GM12878 (cell line): ENCODE measurements at regions not wholly inside any gene's neighbourhood (a gene's known extent, or its start where the extent isn't known, plus 50 kb on each side); places are given as distances from the start of the nearest gene placed in this dataset.

Source experiments
- BRCA1 ChIP-seq: IDR thresholded peaks from 2 replicates; pipeline ENCODE4 v1.6.1; 2011; ENCODE audit warnings: low read depth, low read length, improper control_type of control experiment
- CTCF ChIP-seq, 3 experiments: IDR thresholded peaks in 2 of 3; conservative IDR thresholded peaks in 1 of 3; 2 replicates each; pipeline ENCODE4 v1.5.1; 2011; ENCODE audit warnings: low read depth in 3 of 3, low read length in 3 of 3, mild to moderate bottlenecking in 3 of 3, control low read depth in 2 of 3, moderate library complexity in 2 of 3, inconsistent platforms in 1 of 3, mixed read lengths in 1 of 3; ENCODE audit not compliant: control insufficient read depth in 2 of 3, insufficient read depth in 1 of 3; ENCODE audit errors: extremely low read depth in 1 of 3
- NR2C1 ChIP-seq: fragments of 450-650 bp; IDR thresholded peaks from 2 replicates; pipeline ENCODE4 v1.6.1; 2017; ENCODE audit warnings: antibody characterized with exemption, mild to moderate bottlenecking, moderate library complexity
- TBL1XR1 ChIP-seq: IDR thresholded peaks from 2 replicates; pipeline ENCODE4 v1.6.1; 2012; ENCODE audit warnings: low read depth, low read length, improper control_type of control experiment

DNA sequence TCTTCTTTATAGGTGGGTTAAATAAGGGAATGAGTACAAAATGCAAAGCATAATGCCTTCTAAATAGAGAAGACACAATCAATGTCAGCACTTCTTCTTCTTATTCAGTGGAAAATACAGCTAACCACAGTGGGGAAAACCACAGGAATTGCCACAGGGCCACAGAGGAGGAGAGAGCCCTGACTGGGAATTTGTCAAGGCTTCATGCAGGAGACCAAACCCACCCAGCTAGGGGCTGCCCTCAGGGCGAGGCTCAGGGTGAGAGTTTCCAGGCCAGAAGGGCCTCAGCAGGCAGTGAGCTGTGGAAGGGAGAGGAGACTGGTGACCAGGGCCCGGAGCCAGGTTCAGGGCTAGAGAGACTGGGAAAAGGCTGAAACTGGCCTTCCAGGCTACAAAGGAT lies 279.1 kb downstream of the MSX2 start:
- TF ChIP-seq BRCA1 (no peak), CTCF (IDR thresholded peaks at IDR 0.05 in 2 of 3, conservative IDR thresholded peaks at IDR 0.05 in 1 of 3; ENCODE audit: control insufficient read depth in 2 of 3, extremely low read depth in 1 of 3, insufficient read depth in 1 of 3, low read depth in 3 of 3, low read length in 3 of 3) (no peak), TBL1XR1 (no peak), NR2C1 (no peak)
